NCI-H128 (cell line): ENCODE measurements at regions not wholly inside any gene's neighbourhood (a gene's known extent, or its start where the extent isn't known, plus 50 kb on each side); places are given as distances from the start of the nearest gene placed in this dataset.
A peak's percentile ranks its signal among the peaks of the same experiment; 100 is the strongest.

ENCODE experiments used
- DNase-seq: peaks from one replicate; lab custom pipeline; 2025; ENCODE audit not compliant: unreplicated experiment; lab: John Stamatoyannopoulos, UW

GRCh38 chr12:41936333-41936732, 208.3 kb downstream of the GXYLT1 start:
- DNase-seq = no peak

GRCh38 chr12:41935911-41936310, 208.8 kb downstream of the GXYLT1 start:
- DNase-seq = no peak

- DNase-seq = peak; percentile 89
Measured at GRCh38 chr12:41932470-41932991, 212.1 kb downstream of the GXYLT1 start.

GRCh38 chr12:41930866-41931437, 213.7 kb downstream of the GXYLT1 start:
- DNase-seq = no peak

GRCh38 chr12:41924111-41924510, 220.6 kb downstream of the GXYLT1 start:
- no peak for DNase-seq

- DNase-seq = no peak
Measured at GRCh38 chr12:41923351-41923750, 221.3 kb downstream of the GXYLT1 start.

GRCh38 chr12:41920355-41920754, 224.3 kb downstream of the GXYLT1 start:
- peak; percentile 85 for DNase-seq

- DNase-seq = peak; percentile 86
Measured at GRCh38 chr12:41919526-41920261, 225.0 kb downstream of the GXYLT1 start.

- DNase-seq = no peak
Measured at GRCh38 chr12:41919048-41919447, 225.6 kb downstream of the GXYLT1 start.

- peak; percentile 79 for DNase-seq
Measured at GRCh38 chr12:41917938-41918341, 226.7 kb downstream of the GXYLT1 start.

- no peak for DNase-seq
Measured at GRCh38 chr12:41917181-41917580, 227.5 kb downstream of the GXYLT1 start.

- DNase-seq = no peak
Measured at GRCh38 chr12:41910578-41911320, 233.9 kb downstream of the GXYLT1 start.

GRCh38 chr12:41908206-41908605, 236.5 kb downstream of the GXYLT1 start:
- no peak for DNase-seq

GRCh38 chr12:41907550-41907949, 237.1 kb downstream of the GXYLT1 start:
- DNase-seq = no peak

- DNase-seq = no peak
Measured at GRCh38 chr12:41907021-41907420, 237.7 kb downstream of the GXYLT1 start.

- DNase-seq = no peak
Measured at GRCh38 chr12:41905759-41906297, 238.8 kb downstream of the GXYLT1 start.

- DNase-seq = no peak
Measured at GRCh38 chr12:41905073-41905758, 239.5 kb downstream of the GXYLT1 start.

- no peak for DNase-seq
Measured at GRCh38 chr12:41904041-41904440, 240.6 kb downstream of the GXYLT1 start.

- DNase-seq = no peak
Measured at GRCh38 chr12:41903014-41903708, 241.5 kb downstream of the GXYLT1 start.

- DNase-seq = no peak
Measured at GRCh38 chr12:41899577-41899976, 245.1 kb downstream of the GXYLT1 start.
